Activated CD4-positive, alpha-beta memory T cell treated with anti-CD3 and anti-CD28 coated beads for 36 hours (primary cell): ENCODE measurements at regions not wholly inside any gene's neighbourhood (a gene's known extent, or its start where the extent isn't known, plus 50 kb on each side); places are given as distances from the start of the nearest gene placed in this dataset.
A peak's percentile ranks its signal among the peaks of the same experiment; 100 is the strongest.
"Not testable (repeated sequence)": the region's sequence is repeated elsewhere in the genome, so short reads cannot be mapped to it uniquely, and the experiment has no call there.

Source experiments
- CTCF ChIA-PET: fragments of 350-600 bp; sonication (Branson Sonifier 250); formaldehyde crosslinking; loops from one replicate; lab custom pipeline; 2021; ENCODE audit warnings: antibody characterized with exemption, inconsistent platforms; lab: Charles Lee
- POLR2A ChIA-PET: fragments of 350-600 bp; sonication (Branson Sonifier 250); formaldehyde crosslinking; loops from one replicate; lab custom pipeline; 2021; ENCODE audit warnings: antibody characterized with exemption; lab: Charles Lee
- DNase-seq: peaks from one replicate; pipeline ENCODE4 v3.0.0-alpha.2; 2020
- H3K27ac Mint-ChIP-seq: one replicate; pipeline ENCODE4 v1.8.0; 2021; ENCODE audit warnings: mixed read lengths
- H3K27me3 Mint-ChIP-seq: one replicate; pipeline ENCODE4 v1.8.0; 2021; ENCODE audit warnings: mixed read lengths
- H3K36me3 Mint-ChIP-seq: one replicate; pipeline ENCODE4 v1.8.0; 2021; ENCODE audit warnings: mixed read lengths
- H3K4me1 Mint-ChIP-seq: one replicate; pipeline ENCODE4 v1.8.0; 2021; ENCODE audit warnings: low read depth, mixed read lengths
- H3K4me3 Mint-ChIP-seq: one replicate; pipeline ENCODE4 v1.8.0; 2021; ENCODE audit warnings: mild to moderate bottlenecking, mixed read lengths
- H3K9me3 Mint-ChIP-seq: one replicate; pipeline ENCODE4 v1.8.0; 2021; ENCODE audit warnings: mixed read lengths
- intact Hi-C: fragments of 100-400 bp; cut with micrococcal nuclease; formaldehyde crosslinking; loops from one replicate; pipeline ENCODE4 v1.15.1; 2023

DNA sequence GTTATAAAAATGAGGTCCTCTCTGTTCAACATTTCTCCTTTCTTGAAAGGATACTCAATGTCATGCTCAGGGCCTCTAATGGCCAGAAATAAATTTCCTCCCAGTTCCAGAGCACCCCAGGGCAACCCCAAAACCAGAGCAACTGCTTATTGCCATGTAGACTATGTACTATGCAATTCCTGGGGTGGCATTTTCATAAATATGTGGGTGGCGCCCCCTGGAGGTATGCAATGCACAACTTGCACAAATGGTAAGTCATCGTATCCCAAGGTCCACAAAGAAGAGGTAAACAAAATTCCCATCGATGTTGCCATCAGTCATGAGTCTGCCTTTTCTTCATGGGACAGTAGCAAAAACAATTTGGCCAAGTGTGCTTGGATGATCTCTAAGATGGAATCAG lies 98.6 kb upstream of the DEFB108B start:
- H3K4me1 Mint-ChIP-seq, H3K36me3 Mint-ChIP-seq, POLR2A ChIA-PET, H3K4me3 Mint-ChIP-seq, H3K27me3 Mint-ChIP-seq, H3K9me3 Mint-ChIP-seq, H3K27ac Mint-ChIP-seq: not testable (repeated sequence)
- peak; percentile 61 for DNase-seq
- CTCF ChIA-PET, result interaction anchor here (0.9 kb wide), 1 partner anchor 95 kb away, joined by 5 read pairs; no protein-coding TSS in a partner anchor
- intact Hi-C loops, result loop anchor here (10.0 kb wide), 1 partner anchor 90 kb away; no protein-coding TSS in a partner anchor

DNA sequence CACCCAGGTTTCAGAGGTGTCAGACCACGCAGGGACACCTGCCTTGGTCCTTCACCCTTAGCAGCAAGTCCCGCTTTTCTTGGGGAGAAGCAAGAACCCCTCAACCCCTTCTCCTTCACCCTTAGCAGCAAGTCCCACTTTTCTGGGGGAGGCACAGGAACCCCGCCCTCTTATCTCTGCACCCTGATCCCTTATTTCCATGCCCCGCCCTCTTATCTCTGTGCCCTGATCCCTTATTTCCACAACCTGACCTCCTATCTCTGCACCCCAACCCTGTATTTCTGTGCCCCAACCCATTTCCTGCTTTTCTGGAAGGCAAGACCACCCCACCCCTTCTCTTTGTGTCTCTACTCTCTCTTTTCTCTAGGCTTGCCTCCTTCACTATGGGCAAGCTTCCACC lies 94.7 kb upstream of the DEFB108B start:
- CTCF ChIA-PET, H3K9me3 Mint-ChIP-seq, H3K36me3 Mint-ChIP-seq, POLR2A ChIA-PET, H3K27me3 Mint-ChIP-seq, H3K4me3 Mint-ChIP-seq, H3K4me1 Mint-ChIP-seq, H3K27ac Mint-ChIP-seq, DNase-seq: not testable (repeated sequence)
- intact Hi-C loops, result loop anchor here (10.0 kb wide), 1 partner anchor 94 kb away; no protein-coding TSS in a partner anchor

DNA sequence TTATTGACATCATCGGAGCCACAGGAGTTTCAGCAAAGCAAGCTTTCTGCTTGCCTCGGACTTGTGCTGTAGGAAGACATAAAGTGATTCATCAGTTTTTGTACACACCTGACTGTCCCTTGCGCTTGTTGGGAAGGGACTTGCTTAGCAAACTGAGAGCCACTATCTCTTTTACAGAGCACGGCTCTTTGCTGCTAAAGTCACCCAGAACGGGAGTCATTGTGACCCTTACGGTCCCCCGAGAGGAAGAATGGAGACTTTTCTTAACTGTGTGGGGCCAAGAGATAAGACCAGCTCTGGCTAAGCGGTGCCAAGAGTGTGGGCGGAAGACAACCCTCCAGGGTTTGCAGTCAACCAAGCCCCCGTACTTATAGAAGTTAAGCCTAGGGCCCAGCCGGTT lies 89.6 kb upstream of the DEFB108B start:
- H3K9me3 Mint-ChIP-seq, CTCF ChIA-PET, H3K36me3 Mint-ChIP-seq, DNase-seq, POLR2A ChIA-PET, H3K27ac Mint-ChIP-seq, H3K4me1 Mint-ChIP-seq, intact Hi-C loops, H3K4me3 Mint-ChIP-seq: not testable (repeated sequence)
- peaks cover 14% of the 10 kb centered on the region for H3K27me3 Mint-ChIP-seq

DNA sequence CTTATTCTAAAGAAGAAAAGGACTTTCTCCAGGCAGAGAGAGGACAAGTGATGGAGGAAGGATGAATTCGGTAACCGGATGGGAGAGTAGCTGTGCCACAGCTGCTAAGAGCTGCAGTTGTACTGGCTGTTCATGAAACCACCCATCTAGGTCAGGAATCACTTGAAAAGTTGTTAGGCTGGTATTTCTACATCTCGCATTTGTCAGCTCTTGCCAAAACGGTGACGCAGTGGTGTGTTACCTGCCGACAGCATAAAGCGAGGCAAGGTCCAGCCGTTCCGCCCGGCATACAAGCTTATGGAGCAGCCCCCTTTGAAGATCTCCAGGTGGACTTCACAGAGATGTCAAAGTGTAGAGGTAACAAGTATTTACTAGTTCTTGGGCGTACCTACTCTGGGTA lies 87.3 kb upstream of the DEFB108B start:
- POLR2A ChIA-PET, H3K36me3 Mint-ChIP-seq, H3K9me3 Mint-ChIP-seq, H3K4me1 Mint-ChIP-seq, intact Hi-C loops, H3K27ac Mint-ChIP-seq, H3K4me3 Mint-ChIP-seq, DNase-seq: not testable (repeated sequence)
- H3K27me3 Mint-ChIP-seq, result peaks cover 16% of the 10 kb centered on the region
- CTCF ChIA-PET, result interaction anchor here (1.2 kb wide), 1 partner anchor 114 kb away, joined by 3 read pairs; no protein-coding TSS in a partner anchor

DNA sequence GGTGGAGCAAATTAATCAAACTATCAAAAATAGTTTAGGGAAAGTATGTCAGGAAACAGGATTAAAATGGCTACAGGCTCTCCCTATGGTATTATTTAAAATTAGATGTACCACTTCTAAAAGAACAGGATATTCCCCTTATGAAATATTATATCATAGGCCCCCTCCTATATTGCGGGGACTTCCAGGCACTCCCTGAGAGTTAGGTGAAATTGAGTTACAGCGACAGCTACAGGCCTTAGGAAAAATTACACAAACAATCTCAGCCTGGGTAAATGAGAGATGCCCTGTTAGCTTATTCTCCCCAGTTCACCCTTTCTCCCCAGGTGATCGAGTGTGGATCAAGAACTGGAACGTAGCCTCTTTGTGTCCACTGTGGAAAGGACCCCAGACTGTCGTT lies 86.7 kb upstream of the DEFB108B start:
- CTCF ChIA-PET, result interaction anchor here (1.2 kb wide), 1 partner anchor 114 kb away, joined by 3 read pairs; no protein-coding TSS in a partner anchor
- H3K27me3 Mint-ChIP-seq, result peaks cover 17% of the 10 kb centered on the region
- H3K9me3 Mint-ChIP-seq, H3K4me3 Mint-ChIP-seq, intact Hi-C loops, H3K36me3 Mint-ChIP-seq, POLR2A ChIA-PET, DNase-seq, H3K4me1 Mint-ChIP-seq, H3K27ac Mint-ChIP-seq: not testable (repeated sequence)

DNA sequence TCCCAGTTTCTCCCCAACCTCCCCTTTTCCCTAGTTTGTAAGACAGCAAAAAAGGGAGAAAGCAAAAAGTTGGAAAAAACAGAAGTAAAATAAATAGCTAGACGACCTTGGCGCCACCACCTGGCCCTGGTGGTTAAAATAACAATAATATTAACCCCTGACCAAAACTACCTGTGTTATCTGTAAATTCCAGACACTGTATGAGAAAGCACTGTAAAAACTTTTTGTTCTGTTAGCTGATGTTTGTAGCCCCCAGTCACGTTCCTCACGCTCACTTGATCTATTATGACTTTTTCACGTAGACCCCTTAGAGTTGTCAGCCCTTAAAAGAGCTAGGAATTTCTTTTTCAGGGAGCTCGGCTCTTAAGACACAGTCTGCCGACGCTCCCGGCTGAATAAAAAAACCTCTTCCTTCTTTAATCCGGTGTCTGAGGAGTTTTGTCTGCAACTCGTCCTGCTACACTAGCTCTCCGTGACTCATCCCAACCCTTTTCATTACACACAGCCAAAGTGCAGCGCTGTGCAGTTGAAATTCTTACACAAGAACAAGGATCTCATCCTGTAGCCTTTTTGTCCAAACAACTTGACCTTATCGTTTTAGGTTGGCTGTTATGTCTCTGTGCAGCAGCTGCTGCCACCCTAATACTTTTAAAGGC lies 83.9 kb upstream of the DEFB108B start:
- DNase-seq, POLR2A ChIA-PET, H3K27ac Mint-ChIP-seq, H3K4me3 Mint-ChIP-seq, intact Hi-C loops, H3K4me1 Mint-ChIP-seq, H3K36me3 Mint-ChIP-seq, H3K9me3 Mint-ChIP-seq, CTCF ChIA-PET: not testable (repeated sequence)
- peaks cover 22% of the 10 kb centered on the region for H3K27me3 Mint-ChIP-seq

DNA sequence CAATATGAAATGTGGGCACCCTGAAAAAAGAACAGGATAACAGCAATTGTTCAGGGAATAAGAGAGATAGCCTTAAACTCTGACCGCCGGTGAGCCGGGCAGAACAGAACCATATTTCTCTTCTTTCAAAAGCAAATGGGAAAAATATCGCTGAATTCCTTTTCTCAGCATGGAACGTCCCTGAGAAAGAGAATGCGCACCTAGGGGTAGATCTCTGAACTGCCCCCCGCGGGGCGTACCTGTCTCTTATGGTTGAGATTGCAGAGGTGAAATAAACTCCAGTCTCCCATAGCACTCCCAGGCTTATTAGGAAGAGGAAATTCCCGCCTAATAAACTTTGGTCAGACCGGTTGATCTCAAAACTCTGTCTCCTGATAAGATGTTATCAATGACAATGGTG lies 82.1 kb upstream of the DEFB108B start:
- H3K4me3 Mint-ChIP-seq, H3K4me1 Mint-ChIP-seq, H3K36me3 Mint-ChIP-seq, POLR2A ChIA-PET, DNase-seq, intact Hi-C loops, H3K9me3 Mint-ChIP-seq, CTCF ChIA-PET, H3K27ac Mint-ChIP-seq: not testable (repeated sequence)
- H3K27me3 Mint-ChIP-seq, result peaks cover 21% of the 10 kb centered on the region

DNA sequence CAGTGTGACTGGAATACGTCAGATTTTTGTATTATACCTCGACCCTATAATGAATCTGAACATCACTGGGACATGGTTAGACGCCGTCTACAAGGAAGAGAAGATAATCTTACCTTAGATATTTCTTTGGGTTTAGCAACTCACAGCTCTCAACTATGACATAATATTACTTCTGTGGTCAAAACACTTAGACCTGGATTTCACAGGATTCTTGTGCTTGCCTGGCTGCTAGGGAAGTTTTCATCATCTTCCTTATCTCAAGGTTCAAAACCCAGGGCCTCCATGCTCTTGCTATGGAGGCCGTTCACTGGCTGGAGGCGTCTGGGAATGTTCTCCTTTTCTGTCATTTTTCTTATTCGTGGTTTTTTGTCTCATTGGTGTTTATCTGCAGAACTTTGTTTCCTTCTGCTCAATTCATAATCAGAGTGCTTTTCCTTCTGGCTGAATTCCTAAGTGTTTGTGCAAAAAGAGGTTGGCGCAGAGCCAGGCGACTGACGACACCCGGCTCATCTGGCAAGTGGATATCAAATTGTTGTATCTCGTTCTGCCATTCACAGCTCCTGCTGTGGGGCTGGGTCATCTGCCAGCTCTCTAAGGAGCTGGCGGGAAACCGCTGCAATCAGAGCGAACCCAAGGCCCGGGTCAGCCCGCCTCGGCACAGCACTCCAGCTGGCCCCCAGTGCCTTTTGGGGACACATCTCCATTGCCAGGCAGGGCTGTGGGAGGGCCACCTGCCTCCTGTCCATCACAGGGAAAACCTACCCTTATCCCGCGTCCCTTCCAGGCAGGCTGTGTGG lies 68.1 kb upstream of the DEFB108B start:
- H3K4me1 Mint-ChIP-seq, H3K27ac Mint-ChIP-seq, CTCF ChIA-PET, H3K36me3 Mint-ChIP-seq, H3K4me3 Mint-ChIP-seq, DNase-seq, intact Hi-C loops, POLR2A ChIA-PET, H3K27me3 Mint-ChIP-seq, H3K9me3 Mint-ChIP-seq: not testable (repeated sequence)

DNA sequence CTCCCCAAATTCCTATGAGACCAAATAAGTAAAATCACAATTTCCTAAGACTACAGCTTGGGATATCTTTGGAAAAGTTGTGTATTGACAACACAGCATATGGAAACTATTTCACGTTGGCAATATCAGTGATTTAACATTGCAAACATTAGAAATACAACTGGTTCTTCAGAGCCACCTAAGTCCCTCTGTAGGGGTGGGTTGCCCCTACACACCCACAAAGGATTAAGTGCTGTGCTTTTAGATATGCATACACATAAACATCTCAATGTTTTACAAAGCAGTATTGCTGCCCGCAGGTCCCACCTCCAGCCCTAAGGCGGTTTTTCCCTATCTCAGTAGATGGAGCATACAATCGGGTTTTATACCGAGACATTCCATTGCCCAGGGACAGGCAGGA lies 66.0 kb upstream of the DEFB108B start:
- DNase-seq, H3K27me3 Mint-ChIP-seq, intact Hi-C loops, POLR2A ChIA-PET, H3K4me3 Mint-ChIP-seq, H3K9me3 Mint-ChIP-seq, CTCF ChIA-PET, H3K4me1 Mint-ChIP-seq, H3K36me3 Mint-ChIP-seq, H3K27ac Mint-ChIP-seq: not testable (repeated sequence)

DNA sequence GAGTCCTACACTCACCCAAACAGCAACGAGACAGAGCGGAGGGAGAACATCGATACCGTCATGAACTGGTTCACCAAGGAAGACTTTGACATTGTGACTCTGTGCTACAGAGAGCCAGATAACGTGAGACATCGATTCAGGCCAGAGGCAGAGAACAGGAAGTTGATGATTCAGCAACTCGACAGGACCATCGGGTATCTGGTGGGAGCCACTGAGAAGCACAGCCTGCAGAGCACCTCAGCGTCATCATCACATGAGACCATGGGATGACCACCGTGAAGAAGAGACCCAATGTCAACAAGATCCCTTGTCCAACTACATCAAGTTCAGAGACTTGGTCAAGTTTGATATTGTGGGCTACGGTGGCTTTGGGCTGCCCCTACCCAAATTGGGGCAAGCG lies 60.8 kb upstream of the DEFB108B start:
- not testable (repeated sequence) for H3K36me3 Mint-ChIP-seq

DNA sequence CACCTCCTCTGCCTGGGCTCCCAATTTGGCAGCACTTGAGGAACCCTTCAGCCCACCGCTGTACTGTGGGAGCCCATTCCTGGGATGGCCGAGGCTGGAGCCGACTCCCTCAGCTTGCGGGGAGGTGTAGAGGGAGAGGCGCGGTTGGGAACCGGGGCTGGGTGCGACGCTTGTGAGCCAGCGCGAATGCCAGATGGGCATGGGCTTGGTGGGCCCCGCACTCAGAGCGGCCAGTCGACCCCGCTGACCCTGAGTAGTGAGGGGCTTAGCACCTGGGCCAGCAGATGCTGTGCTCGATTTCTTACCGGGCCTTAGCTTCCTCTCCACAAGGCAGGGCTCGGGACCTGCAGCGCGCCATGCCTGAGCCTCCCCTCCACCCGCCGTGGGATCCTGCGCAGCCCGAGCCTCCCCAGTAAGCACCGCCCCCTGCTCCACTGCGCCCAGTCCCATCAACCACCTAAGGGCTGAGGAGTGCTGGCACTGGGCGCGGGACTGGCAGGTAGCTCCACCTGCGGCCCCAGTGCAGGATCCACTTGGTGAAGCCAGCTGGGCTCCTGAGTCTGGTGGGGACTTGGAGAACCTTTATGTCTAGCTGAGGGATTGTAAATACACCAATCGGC lies 58.3 kb upstream of the DEFB108B start:
- intact Hi-C loops, result no loop called here
- CTCF ChIA-PET, result interaction anchor here (0.6 kb wide), 1 partner anchor 135 kb away, joined by 3 read pairs; no protein-coding TSS in a partner anchor

More for the DNA sequence above, 60.8 kb upstream of the DEFB108B start:
- POLR2A ChIA-PET, CTCF ChIA-PET, H3K4me3 Mint-ChIP-seq, H3K4me1 Mint-ChIP-seq, H3K27me3 Mint-ChIP-seq, H3K9me3 Mint-ChIP-seq, DNase-seq, H3K27ac Mint-ChIP-seq, intact Hi-C loops: not testable (repeated sequence)

DNA sequence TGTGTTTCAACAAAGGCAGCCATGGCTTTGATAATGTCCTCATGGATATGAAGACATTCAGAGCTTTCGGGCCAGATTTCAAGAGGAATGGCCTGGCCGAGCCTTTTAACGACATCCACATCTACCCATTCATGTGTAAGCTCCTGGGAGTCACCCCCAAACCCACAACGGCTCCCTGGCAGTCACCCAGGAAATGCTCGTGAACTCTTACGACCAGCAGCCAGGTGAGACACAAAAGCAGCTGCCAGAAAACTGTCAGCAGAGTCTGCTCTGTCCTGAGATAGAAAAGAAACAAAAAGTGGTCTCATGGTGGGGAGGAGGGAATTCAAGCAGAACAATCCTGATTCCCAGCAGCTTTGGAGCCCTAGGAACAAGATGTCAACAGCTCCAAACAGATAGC lies 52.9 kb upstream of the DEFB108B start:
- H3K9me3 Mint-ChIP-seq, H3K36me3 Mint-ChIP-seq, intact Hi-C loops, H3K27ac Mint-ChIP-seq, H3K4me1 Mint-ChIP-seq, H3K4me3 Mint-ChIP-seq, POLR2A ChIA-PET, DNase-seq, H3K27me3 Mint-ChIP-seq: not testable (repeated sequence)
- CTCF ChIA-PET, result interaction anchor here (0.6 kb wide), 1 partner anchor 280 kb away, joined by 3 read pairs; no protein-coding TSS in a partner anchor

More for the DNA sequence above, 58.3 kb upstream of the DEFB108B start:
- H3K9me3 Mint-ChIP-seq, result no peaks in the 10 kb centered on the region
- POLR2A ChIA-PET, result no interaction called here
- H3K4me3 Mint-ChIP-seq, result no peak overlapping the region
- no peak overlapping the region for H3K27ac Mint-ChIP-seq
- no peaks in the 10 kb centered on the region for H3K4me1 Mint-ChIP-seq
- DNase-seq, result no peak
- H3K27me3 Mint-ChIP-seq, result no peaks in the 10 kb centered on the region
- no peaks in the 10 kb centered on the region for H3K36me3 Mint-ChIP-seq
